ENCODE measurements at regions not wholly inside any gene's neighbourhood (a gene's known extent, or its start where the extent isn't known, plus 50 kb on each side); places are given as distances from the start of the nearest gene placed in this dataset.

DNA sequence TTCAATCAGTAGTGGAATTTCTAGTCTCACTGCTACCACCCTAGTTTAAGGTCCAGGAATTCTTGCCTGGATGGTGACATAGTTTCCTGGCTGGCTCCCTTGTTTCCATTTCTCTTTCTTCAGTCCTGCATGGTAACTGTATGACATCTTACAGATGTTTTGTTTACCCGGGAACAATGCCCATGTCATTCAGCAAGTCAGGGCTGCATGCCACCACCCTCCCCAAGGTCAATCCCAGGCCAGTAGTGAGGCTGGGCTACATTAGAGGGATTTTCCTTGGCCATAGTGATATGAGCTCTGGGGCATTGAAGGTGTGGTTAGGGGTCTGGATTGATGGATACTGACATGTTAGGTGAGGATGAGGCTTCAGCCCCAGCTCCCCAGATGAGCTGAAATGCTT is 114.9 kb upstream of the E2F8 start (continued):
- TF ChIP-seq CCNT2 (IDR thresholded peaks at IDR 0.05; ENCODE audit: borderline replicate concordance, extremely low read depth, insufficient read length, low read depth, low read length) = no peak
- no peak for TF ChIP-seq MYBL2 (IDR thresholded peaks at IDR 0.05; ENCODE audit: low read depth)
- TF ChIP-seq MYBL2 (CRISPR knock-in tag; IDR thresholded peaks at IDR 0.05; ENCODE audit: borderline replicate concordance) = no peak
- no peak for TF ChIP-seq ZNF224 (CRISPR knock-in tag; IDR thresholded peaks at IDR 0.05)
- no peak for TF ChIP-seq THAP12 (CRISPR knock-in tag; IDR thresholded peaks at IDR 0.05)
- TF ChIP-seq CCAR2 (IDR thresholded peaks at IDR 0.05; ENCODE audit: low read depth, low read length) = no peak
- no peak for TF ChIP-seq ZBED1 (IDR thresholded peaks at IDR 0.05)
- no peak for TF ChIP-seq ZBTB17 (CRISPR knock-in tag; IDR thresholded peaks at IDR 0.05)
- no peak for TF ChIP-seq HDAC3 (IDR thresholded peaks at IDR 0.05; ENCODE audit: borderline replicate concordance, partially characterized antibody)
- no peak for TF ChIP-seq MEF2A (IDR thresholded peaks at IDR 0.05; ENCODE audit: control insufficient read depth, low read depth, low read length)
